GM18511 (cell line): ENCODE measurements at regions not wholly inside any gene's neighbourhood (a gene's known extent, or its start where the extent isn't known, plus 50 kb on each side); places are given as distances from the start of the nearest gene placed in this dataset.
A peak's percentile ranks its signal among the peaks of the same experiment; 100 is the strongest.
"Not testable (repeated sequence)": the region's sequence is repeated elsewhere in the genome, so short reads cannot be mapped to it uniquely, and the experiment has no call there.

Experiments used
- ATAC-seq: cut with Tn5 transposase; IDR thresholded peaks from one replicate; pipeline ENCODE4 v1.9.1; 2021; ENCODE audit warnings: mild to moderate bottlenecking, moderate library complexity; ENCODE audit not compliant: unreplicated experiment

- ATAC-seq = no peak
Observed at GRCh38 chr10:28188526-28188925, 114.3 kb downstream of the MPP7 start.

- ATAC-seq = no peak
Observed at GRCh38 chr10:28186887-28187578, 115.8 kb downstream of the MPP7 start.

GRCh38 chr10:28186461-28186860 is 116.4 kb downstream of the MPP7 start:
- ATAC-seq = no peak

DNA sequence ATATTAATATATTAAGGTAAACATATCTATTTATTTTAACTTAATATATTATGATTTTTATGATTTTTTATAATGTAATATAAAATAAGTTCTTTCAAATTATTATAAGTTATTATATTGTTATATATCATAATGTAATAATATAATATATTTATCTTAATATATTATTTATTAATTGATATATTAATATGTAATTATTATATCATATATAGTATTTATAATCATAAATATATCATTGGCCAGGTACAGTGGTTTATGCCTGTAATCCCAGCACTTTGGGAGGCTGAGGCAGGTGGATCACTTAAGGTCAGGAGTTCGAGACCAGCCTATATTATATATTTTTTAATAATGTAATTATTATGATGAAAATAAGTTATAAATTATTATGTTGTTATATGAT is 118.1 kb downstream of the MPP7 start:
- ATAC-seq = no peak

GRCh38 chr10:28181478-28182096 is 121.3 kb downstream of the MPP7 start:
- no peak for ATAC-seq

- no peak for ATAC-seq
Observed at GRCh38 chr10:28180654-28181053, 122.2 kb downstream of the MPP7 start.

DNA sequence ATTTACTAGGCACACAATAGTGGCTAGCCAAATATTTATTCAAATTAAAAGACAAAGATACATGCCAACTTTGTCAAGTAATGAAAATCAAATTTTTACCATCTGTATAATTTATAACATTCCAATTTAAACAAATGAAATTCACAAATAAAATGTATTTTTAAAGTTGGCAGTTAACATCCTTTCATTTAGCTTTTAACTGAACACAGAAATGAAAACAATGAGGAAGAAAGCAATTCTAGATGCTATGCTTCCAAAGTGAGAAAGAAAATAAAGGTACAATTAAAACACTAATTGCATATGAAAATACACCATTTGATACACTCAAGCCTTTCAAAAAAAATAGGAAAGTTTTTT is 123.1 kb downstream of the MPP7 start:
- no peak for ATAC-seq

DNA sequence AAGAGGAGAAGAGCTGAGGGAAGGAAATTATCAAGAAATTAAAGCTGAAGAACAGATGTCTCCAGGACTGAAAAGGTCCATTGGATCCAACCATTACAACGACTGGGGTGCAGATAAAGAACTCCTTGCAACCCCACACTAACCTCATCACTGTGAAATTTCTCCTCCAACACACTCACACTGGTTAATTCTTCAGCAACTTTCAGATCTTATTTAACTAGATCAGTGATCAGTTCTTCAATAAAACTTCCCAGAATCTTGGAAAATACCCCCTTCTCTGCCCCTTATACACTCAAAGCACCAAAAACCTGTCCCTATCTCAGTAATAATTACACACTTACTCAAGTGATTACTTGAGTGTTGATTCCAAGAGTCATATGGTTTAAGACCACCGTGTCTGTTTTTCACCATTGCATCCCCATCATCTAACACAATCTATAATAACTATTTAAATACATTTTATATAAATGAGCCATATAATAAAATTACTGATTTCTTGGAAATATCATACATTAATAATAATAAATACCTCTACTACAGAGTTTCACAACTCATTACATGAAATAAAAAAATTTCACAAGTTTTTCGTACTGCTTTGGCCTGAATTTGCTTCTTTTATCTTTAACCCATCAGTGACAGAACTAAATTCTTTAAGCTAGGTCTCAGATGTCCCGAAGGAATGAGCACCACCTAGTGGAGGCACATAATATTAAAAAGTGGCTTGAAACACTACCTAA is 123.7 kb downstream of the MPP7 start:
- peak; percentile 62 for ATAC-seq

DNA sequence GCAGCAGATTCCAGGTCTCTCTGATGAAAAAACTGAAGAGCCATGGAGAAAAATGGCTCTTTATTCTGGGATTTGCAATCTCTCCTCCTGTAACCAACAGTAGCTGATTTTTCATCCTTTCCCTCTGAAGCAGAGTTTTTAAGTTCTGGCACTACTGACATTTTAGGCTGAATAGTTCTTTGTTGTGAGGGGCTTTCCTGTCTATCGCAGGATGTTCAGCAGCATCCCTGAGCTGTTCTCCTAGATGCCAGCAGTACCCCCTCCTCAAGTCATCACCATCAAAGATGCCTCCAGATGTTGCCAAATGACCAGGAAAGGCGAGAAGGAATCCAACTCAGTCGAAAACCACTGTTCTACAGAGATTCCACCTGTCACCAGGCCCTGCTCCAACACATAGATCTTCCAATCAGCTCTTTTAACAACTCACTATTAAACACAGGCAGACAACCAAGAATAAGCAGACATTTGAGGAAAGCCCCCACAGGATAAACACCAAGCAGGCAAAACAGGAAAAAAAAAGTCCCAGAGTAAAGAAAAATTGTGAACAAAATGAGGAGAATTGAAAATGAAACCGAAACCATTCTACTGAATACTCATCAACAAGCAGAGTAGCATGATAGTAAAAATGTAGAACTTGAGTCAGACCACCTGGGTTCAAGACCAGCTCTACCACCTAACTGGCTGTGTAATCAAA is 124.8 kb downstream of the MPP7 start:
- peak; percentile 73 for ATAC-seq

DNA sequence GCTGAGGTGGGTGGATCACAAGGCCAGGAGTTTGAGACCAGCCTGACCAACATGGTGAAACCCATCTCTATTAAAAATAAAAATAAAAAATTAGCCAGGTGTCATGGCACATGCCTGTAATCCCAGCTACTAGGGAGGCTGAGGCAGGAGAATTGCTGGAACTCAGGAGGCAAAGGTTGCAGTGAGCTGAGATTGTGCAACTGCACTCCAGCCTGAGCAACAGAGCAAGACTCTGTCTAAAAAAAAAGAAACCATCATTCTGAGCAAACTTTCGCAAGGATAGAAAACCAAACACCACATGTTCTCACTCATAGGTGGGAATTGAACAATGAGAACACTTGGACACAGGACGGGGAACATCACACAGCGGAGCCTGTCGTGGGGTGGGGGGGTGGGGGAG is 126.4 kb downstream of the MPP7 start:
- ATAC-seq = not testable (repeated sequence)

DNA sequence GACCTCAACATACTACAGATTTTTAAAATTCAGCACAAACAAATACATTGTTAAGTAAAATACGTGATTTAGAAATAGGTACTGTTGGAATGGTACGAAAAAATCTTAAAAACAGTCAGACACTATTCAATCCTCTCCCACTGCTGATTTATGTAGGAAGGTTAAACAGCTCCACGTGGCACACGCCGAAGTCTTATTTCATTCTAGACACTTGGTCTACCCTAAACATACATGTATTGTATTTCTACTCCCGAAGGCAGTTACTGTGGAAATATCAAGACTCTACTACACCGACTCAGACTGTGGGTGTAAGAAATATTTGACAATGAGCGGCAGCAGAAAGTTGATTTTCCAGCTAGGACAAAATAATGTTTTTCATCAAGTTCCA is 130.6 kb downstream of the MPP7 start:
- no peak for ATAC-seq

- no peak for ATAC-seq
Observed at GRCh38 chr10:28171468-28172222, 131.2 kb downstream of the MPP7 start.

DNA sequence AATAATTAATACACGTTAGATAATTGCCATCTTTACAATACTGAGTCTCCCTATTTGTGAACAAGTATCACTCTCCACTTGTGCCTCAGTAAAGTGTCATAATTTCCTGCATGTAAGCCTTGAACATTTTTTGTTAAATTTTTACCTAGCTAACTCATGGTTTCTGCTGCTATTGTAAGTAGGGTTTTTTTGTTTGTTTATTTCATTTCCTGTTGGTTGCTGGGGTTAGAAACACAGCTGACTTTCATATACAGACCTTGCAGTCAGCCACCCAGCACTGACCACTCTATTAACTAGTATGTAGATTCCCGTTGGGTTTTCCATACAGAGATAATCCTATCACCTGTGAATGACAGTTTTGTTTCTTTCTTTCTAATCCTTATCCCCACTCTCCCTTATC is 133.3 kb downstream of the MPP7 start:
- ATAC-seq = peak; percentile 89

GRCh38 chr10:28160866-28161405 is 141.9 kb downstream of the MPP7 start:
- ATAC-seq = no peak

- no peak for ATAC-seq
Observed at GRCh38 chr10:28157379-28157778, 145.5 kb downstream of the MPP7 start.

DNA sequence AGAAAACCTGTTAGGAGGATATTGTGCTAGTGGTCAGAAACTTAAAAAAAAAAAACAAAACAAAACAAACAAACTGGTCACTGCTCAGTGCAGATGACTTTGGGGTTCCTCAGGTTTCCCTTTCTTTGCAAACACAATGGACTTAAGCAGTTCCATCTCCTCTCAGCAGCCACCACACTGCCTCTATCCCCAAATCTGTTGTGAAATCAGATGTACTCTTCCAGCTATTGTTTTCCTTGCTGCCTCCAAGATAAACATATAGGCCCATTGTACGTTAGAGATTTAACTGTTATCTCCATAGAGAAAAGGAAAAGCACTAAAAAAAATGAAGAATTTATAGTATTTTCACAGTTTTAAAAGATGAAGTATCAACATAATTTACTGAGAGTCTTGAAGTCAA is 147.1 kb downstream of the MPP7 start:
- ATAC-seq = no peak

- no peak for ATAC-seq
Observed at GRCh38 chr10:28151636-28152035, 151.2 kb downstream of the MPP7 start.

DNA sequence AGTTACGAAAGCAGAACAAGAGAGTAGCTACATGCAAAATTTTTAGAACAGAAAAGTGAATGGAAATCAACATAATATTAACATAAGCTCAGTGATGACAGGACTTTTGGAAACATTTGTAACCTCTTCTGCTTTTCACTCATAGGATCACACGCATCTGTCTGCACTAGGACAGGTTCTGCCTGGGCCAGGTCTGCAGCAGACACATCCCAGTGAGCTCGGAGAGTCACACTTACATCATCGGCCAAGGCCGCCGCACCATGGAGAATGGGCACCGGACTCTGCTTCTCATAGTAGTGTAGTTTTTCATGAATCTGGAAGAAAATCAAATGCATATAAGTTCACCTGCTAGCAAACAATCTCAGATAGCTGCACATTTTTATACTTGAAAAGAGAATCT is 150.9 kb upstream of the ODAD2 start:
- ATAC-seq = no peak

DNA sequence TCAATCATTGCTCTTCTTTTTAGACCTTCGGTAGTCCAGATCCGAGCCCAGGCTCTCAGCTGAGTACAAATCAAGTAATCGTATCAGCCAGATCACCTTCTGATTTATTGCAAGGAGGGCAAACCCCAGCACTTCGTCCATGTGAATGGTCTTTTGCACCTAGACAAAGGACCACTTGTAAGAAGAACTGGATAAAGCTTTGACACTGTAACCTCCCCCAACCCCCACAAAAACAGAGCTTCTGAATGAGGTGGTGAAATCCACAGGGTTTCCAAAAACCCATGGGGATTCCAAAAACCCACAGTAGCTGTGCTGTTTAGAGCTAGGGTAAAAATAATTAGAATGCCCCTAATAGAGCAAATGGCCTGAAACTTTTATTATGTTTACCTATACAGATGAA is 148.8 kb upstream of the ODAD2 start:
- no peak for ATAC-seq

GRCh38 chr10:28139138-28139537 is 140.3 kb upstream of the ODAD2 start:
- ATAC-seq = no peak
